OCI-LY3 (cell line): ENCODE measurements at regions not wholly inside any gene's neighbourhood (a gene's known extent, or its start where the extent isn't known, plus 50 kb on each side); places are given as distances from the start of the nearest gene placed in this dataset.

ENCODE experiments used
- EZH2phosphoT487 ChIP-seq: fragments of 200-600 bp; shearing (Covaris generic); IDR thresholded peaks from 2 replicates; pipeline ENCODE4 v1.6.1; 2018; ENCODE audit warnings: antibody characterized with exemption, mixed run types, low read depth
- TF ChIP-seq, protein P1 (sequence below): fragments of 200-600, 300-600 bp; sonication (generic); IDR thresholded peaks from 2 replicates; pipeline ENCODE4 v1.5.1; 2014; ENCODE audit warnings: antibody characterized with exemption, low read length, low read depth

DNA sequence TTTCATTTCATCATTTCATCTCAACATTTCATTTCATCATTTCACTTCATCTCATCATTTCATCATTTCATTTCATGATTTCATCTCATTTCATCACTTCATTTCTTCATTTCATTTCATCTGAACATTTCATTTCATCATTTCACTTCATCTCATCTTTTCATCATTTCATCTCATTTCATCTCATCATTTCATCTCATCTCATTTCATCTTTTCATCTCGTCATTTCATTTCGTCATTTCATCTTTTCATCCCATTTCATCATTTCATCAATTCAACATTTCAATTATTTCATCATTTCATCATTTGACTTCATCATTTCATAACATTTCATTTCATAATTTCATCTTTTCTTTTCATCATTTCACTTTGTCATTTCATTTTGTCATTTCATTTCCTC, 128.4 kb downstream of the ANKRD30BL start:
- TF ChIP-seq, protein P1, sequence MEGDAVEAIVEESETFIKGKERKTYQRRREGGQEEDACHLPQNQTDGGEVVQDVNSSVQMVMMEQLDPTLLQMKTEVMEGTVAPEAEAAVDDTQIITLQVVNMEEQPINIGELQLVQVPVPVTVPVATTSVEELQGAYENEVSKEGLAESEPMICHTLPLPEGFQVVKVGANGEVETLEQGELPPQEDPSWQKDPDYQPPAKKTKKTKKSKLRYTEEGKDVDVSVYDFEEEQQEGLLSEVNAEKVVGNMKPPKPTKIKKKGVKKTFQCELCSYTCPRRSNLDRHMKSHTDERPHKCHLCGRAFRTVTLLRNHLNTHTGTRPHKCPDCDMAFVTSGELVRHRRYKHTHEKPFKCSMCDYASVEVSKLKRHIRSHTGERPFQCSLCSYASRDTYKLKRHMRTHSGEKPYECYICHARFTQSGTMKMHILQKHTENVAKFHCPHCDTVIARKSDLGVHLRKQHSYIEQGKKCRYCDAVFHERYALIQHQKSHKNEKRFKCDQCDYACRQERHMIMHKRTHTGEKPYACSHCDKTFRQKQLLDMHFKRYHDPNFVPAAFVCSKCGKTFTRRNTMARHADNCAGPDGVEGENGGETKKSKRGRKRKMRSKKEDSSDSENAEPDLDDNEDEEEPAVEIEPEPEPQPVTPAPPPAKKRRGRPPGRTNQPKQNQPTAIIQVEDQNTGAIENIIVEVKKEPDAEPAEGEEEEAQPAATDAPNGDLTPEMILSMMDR: no peak
- no peak for TF ChIP-seq EZH2phosphoT487
